Activated effector memory CD4-positive, alpha-beta T cell treated with anti-CD3 and anti-CD28 coated beads, Interleukin-2, amount 50 U/mL, for 16 hours (primary cell): ENCODE measurements at regions not wholly inside any gene's neighbourhood (a gene's known extent, or its start where the extent isn't known, plus 50 kb on each side); places are given as distances from the start of the nearest gene placed in this dataset.
A peak's percentile ranks its signal among the peaks of the same experiment; 100 is the strongest.

Experiments used
- DNase-seq: peaks from one replicate; pipeline ENCODE4 v3.0.0-alpha.2; 2020

DNA sequence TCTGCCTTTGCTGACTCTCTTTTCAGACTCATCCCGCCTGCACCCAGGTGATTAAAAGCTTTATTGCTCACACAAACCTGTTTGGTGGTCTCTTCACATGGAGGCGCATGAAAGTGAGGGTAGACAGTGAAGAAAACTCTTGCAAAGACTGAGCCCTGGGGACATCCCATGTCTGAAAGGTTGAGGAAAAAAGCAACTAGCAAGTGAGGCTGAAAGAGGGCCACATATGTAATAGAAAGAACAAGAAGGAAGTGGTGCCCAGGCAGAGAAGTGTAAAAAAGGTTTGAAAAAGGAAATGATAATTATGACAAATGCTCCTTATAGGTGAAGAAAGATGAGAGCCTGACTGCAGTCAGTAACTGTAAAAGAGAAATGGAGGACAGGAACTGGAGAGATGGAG lies 115.9 kb upstream of the NEK7 start:
- DNase-seq: no peak

DNA sequence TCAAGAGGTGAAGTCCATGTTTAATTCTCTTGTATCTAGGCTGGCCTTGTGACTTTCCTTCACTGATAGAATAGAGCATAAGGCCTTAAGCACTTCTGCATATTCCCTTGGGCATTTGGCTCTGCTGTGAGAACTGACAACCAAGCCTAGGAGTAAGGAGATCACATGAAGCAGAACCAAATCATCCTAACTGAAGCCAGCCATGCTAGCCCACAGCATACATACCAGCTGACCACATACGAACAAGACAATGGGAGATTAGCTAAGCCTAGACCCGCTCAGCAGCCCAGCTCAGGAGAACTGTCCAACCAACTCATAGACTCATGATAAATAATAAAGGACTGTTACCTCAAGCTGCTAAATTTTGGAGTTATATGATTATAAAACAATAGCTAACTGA lies 114.6 kb upstream of the NEK7 start:
- no peak for DNase-seq

DNA sequence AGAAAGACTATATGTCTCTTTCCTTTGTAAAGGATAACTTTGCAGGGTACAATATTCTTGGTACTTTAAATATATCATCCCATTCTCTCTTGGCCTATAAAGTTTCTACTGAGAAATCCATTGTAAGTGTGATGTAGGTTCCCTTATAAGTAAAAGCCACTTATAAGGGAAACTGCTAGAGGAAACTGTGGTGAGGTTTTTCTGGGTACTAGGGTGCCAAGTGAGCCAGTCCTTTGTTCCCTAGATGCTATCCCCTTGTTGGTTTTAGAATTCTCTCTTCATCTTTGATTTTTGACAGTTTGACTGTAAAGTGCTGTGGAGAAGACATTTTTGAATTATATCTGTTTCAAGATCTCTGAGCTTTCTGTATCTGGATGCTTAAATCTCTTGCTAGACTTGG lies 108.9 kb upstream of the NEK7 start:
- no peak for DNase-seq

DNA sequence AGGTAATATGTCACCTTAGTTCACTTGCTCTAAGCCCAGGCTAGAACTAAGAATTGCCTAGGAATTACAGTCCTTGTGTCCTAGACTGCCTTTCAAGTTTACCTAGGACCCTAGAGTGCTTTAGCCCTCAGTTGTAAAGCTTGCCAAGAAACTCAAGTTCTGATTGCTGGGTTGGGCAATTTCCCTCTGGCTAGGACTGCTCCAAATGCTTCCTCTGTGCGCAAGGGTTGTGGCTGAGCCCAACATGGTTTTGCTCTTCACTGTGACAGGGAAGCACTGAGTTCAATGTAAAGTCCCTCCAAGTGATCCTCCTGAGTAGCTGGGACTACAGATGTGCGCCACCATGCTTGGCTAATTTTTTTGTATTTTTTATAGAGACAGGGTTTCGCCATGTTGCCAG lies 102.3 kb upstream of the NEK7 start:
- no peak for DNase-seq

DNA sequence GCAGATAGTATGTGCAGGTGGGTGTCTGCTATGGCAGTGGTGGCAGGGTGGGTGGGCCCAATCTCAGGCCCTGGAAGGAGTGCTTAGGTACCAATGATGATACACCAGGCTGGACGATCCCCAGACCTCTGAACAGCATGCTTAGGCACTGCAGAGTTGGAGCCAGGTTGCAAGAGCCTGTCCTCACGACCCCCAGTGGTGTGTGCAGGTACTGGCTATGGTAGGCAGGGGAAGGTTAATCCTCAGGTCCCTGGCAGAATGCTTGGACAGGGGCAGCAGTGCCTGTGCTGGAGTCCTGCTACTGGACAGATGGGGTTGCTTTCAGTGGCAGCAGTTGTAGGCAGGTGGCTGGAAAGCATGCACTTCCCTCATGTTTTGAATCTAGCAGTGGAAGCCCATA lies 100.5 kb upstream of the NEK7 start:
- DNase-seq: peak; percentile 63

DNA sequence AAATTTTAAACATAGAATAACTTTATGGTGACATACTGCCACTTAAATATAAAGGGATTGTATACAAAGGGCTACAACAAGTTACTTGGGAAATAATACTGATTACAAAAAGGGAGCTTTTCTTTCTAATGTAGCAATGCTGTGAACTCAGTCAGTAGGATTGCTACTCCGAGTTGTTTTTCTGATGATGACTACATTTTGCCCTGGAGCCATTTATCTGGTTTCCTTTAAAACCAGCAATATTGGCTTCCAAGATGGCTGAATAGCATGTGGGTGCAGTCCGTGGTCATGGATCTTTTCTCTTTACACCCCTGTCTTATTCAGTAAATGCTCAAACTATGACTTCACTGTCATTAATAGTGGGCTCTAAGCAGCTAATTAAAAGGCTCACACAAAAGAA lies 92.6 kb upstream of the NEK7 start:
- DNase-seq: no peak

- DNase-seq: no peak
Measured at GRCh38 chr1:198068285-198068684, 88.5 kb upstream of the NEK7 start.

- DNase-seq: no peak
Measured at GRCh38 chr1:198072177-198072576, 84.6 kb upstream of the NEK7 start.

- no peak for DNase-seq
Measured at GRCh38 chr1:198075296-198075695, 81.5 kb upstream of the NEK7 start.

- no peak for DNase-seq
Measured at GRCh38 chr1:198079432-198079951, 77.3 kb upstream of the NEK7 start.

GRCh38 chr1:198082576-198082975 lies 74.2 kb upstream of the NEK7 start:
- DNase-seq: no peak

GRCh38 chr1:198083549-198083948 lies 73.2 kb upstream of the NEK7 start:
- DNase-seq: no peak

GRCh38 chr1:198084241-198084908 lies 72.4 kb upstream of the NEK7 start:
- no peak for DNase-seq

DNA sequence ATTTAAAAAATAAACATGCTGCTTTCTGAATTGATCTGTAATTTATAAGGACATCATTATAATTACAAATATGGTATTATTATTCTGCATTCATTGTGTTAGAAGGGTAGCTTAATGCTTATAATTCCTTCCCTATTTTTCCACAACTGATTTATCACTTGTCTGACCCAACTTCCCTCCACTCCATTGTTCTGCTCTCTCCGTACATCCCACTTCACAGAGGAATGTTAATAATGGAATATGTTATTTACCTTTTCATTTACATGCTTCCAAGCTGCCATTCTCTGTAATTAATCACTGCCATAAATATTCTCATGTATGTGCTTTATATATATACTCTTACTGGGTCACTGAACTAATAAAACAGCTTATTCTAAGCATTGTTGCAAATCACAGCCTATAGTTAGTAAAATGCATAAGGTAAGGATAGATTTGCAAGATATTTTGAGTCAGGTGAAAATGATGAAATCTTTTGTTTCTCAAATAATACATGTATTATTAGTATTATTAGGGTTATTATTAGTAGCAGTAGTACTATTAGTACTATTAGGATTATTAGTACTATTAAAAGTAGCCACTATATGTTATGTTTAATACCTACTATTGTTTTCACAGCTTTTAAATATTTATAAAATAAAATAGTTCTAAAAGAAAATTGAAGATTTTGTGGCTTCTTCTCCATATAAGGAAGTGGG lies 70.6 kb upstream of the NEK7 start:
- no peak for DNase-seq

DNA sequence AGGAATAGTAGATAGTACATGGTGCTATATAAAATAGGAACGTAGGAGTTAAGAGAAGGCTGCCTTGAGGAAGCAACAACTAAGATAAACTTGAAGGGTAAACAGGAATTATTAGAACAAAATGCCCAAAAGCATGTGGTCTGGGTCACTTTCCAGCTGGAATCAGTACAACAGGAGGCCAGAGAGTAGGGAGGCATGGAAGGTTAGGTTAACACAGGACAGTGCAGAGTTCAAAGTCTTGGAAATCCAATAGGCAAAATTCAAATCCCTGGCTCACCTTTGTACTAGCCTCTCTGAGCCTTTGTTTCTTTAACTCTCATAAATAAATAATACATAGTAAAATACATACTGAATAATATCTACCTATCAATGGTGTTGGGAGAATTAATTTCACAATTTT lies 69.0 kb upstream of the NEK7 start:
- no peak for DNase-seq

GRCh38 chr1:198088360-198089071 lies 68.3 kb upstream of the NEK7 start:
- no peak for DNase-seq

DNA sequence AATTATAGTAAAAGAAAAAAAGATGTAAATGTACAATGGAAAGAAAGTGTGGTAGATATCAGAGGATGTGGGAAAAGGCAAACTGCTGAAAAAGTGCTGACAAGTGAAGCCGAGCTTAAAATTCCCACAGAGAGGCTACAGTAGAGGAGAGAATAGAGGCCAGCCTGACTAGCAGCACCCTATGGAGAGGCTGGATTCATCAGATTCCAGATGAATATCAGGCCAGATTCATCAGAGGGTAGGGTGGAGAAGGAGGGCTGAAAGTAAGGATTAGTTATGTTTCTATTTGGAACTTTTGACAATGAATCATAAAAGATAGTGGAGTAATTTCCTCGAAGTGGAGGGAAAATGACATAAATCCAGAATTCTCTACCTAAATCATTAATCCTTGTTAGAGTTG lies 60.4 kb upstream of the NEK7 start:
- no peak for DNase-seq

DNA sequence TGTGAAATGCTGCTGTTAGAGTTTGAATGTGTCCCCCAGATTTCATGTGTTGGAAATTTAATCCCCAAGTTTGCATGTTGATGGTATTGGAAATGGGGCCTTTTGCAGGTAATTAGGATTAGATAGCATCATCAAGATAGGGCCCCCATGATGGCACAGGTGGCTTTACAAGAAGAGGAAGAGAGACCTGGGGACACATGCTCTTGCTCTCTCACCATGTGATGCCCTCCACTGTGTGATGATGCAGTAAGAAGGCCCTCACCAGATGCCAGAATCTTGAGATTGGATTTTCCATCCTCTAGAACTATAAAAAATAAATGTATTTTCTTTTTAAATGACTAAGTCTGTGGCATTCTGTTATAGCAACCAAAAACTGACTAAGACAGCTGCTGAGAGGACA lies 57.0 kb upstream of the NEK7 start:
- no peak for DNase-seq

GRCh38 chr1:198101716-198102453 lies 54.9 kb upstream of the NEK7 start:
- DNase-seq: no peak

DNA sequence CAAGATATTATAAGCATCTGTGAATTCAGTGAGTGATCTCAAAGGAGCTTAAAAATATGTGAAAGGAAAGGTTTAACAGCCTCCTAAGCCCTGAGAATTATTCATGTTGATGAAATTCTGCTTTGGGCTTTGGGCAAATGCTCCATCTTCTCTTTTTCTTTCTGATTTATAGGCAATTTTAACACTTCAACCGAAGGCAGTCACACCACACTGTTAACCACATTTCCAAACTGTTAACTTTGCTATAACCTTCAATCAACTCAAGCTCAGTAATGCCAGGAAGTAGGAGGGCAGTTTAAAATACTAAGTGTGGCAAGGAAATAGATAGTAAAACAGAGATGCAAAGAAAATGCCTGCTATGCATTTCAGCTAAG lies 54.4 kb upstream of the NEK7 start:
- DNase-seq: no peak

- no peak for DNase-seq
Measured at GRCh38 chr1:198105185-198105584, 51.6 kb upstream of the NEK7 start.

GRCh38 chr1:198106011-198106410 lies 50.8 kb upstream of the NEK7 start:
- DNase-seq: no peak
